ENCODE measurements at regions not wholly inside any gene's neighbourhood (a gene's known extent, or its start where the extent isn't known, plus 50 kb on each side); places are given as distances from the start of the nearest gene placed in this dataset.

- no peak for TF ChIP-seq RAD21 (IDR thresholded peaks at IDR 0.05; ENCODE audit: low read length)
- TF ChIP-seq EZH2phosphoT487 (IDR thresholded peaks at IDR 0.05; ENCODE audit: borderline replicate concordance, low read depth), result no peak
- no peak for TF ChIP-seq CTCF (IDR thresholded peaks at IDR 0.05)
- TF ChIP-seq EP300 (IDR thresholded peaks at IDR 0.05; ENCODE audit: borderline replicate concordance in 1 of 2, low read depth in 1 of 2, low read length in 1 of 2), result no peak
- TF ChIP-seq PBX3 (IDR thresholded peaks at IDR 0.05), result no peak
- no peak for TF ChIP-seq POLR2AphosphoS5 (IDR thresholded peaks at IDR 0.05; ENCODE audit: low read depth, low read length)
- no peak for TF ChIP-seq RFX5 (IDR thresholded peaks at IDR 0.05; ENCODE audit: low read length)
- TF ChIP-seq YY1 (IDR thresholded peaks at IDR 0.05; ENCODE audit: low read depth), result no peak
- no peak for TF ChIP-seq FOXM1 (IDR thresholded peaks at IDR 0.05; ENCODE audit: low read depth)
- no peak for TF ChIP-seq REST (IDR thresholded peaks at IDR 0.05; ENCODE audit: low read depth, low read length)
- no peak for TF ChIP-seq CHD2 (IDR thresholded peaks at IDR 0.05; ENCODE audit: low read length, partially characterized antibody)
- no peak for TF ChIP-seq SIN3A (IDR thresholded peaks at IDR 0.05; ENCODE audit: borderline replicate concordance, low read depth, low read length)
- TF ChIP-seq IRF3 (IDR thresholded peaks at IDR 0.05; ENCODE audit: low read depth, low read length), result no peak
Measured at GRCh38 chr20:51219544-51219943, 196.6 kb upstream of the KCNG1 start.

Data from SK-N-SH (cell line).